NCI-H510A (cell line): ENCODE measurements at regions not wholly inside any gene's neighbourhood (a gene's known extent, or its start where the extent isn't known, plus 50 kb on each side); places are given as distances from the start of the nearest gene placed in this dataset.
"Not testable (repeated sequence)": the region's sequence is repeated elsewhere in the genome, so short reads cannot be mapped to it uniquely, and the experiment has no call there.

Experiments
- DNase-seq: peaks from one replicate; lab custom pipeline; 2025; lab: John Stamatoyannopoulos, UW

- DNase-seq = no peak
Measured at GRCh38 chr21:23982546-23982945, 1624.7 kb downstream of the MRPL39 start.

GRCh38 chr21:23977971-23978370, 1629.3 kb downstream of the MRPL39 start:
- DNase-seq = no peak

- DNase-seq = peak; percentile 6
Measured at GRCh38 chr21:23968722-23969647, 1638.3 kb downstream of the MRPL39 start.

GRCh38 chr21:23968008-23968407, 1639.3 kb downstream of the MRPL39 start:
- DNase-seq = no peak

GRCh38 chr21:23963454-23963853, 1643.8 kb downstream of the MRPL39 start:
- no peak for DNase-seq

GRCh38 chr21:23960769-23961168, 1646.5 kb downstream of the MRPL39 start:
- no peak for DNase-seq

- DNase-seq = no peak
Measured at GRCh38 chr21:23955135-23955843, 1652.0 kb downstream of the MRPL39 start.

GRCh38 chr21:23952269-23952668, 1655.0 kb downstream of the MRPL39 start:
- no peak for DNase-seq

- no peak for DNase-seq
Measured at GRCh38 chr21:23951251-23951650, 1656.0 kb downstream of the MRPL39 start.

GRCh38 chr21:23950344-23950743, 1656.9 kb downstream of the MRPL39 start:
- no peak for DNase-seq

GRCh38 chr21:23949493-23949892, 1657.8 kb downstream of the MRPL39 start:
- DNase-seq = no peak

- no peak for DNase-seq
Measured at GRCh38 chr21:23939369-23940065, 1667.8 kb downstream of the MRPL39 start.

- DNase-seq = no peak
Measured at GRCh38 chr21:23936991-23937390, 1670.3 kb downstream of the MRPL39 start.

GRCh38 chr21:23936224-23936623, 1671.1 kb downstream of the MRPL39 start:
- DNase-seq = no peak

GRCh38 chr21:23930565-23930964, 1676.7 kb downstream of the MRPL39 start:
- no peak for DNase-seq

GRCh38 chr21:23926430-23926829, 1680.9 kb downstream of the MRPL39 start:
- DNase-seq = not testable (repeated sequence)

- DNase-seq = no peak
Measured at GRCh38 chr21:23921670-23922418, 1685.4 kb downstream of the MRPL39 start.

GRCh38 chr21:23900727-23901126, 1706.6 kb downstream of the MRPL39 start:
- no peak for DNase-seq

GRCh38 chr21:23899561-23899960, 1707.7 kb downstream of the MRPL39 start:
- DNase-seq = no peak

GRCh38 chr21:23890652-23891051, 1716.6 kb downstream of the MRPL39 start:
- DNase-seq = no peak

- no peak for DNase-seq
Measured at GRCh38 chr21:23887725-23888306, 1719.5 kb downstream of the MRPL39 start.
